ENCODE measurements at regions not wholly inside any gene's neighbourhood (a gene's known extent, or its start where the extent isn't known, plus 50 kb on each side); places are given as distances from the start of the nearest gene placed in this dataset.
"Not testable (repeated sequence)": the region's sequence is repeated elsewhere in the genome, so short reads cannot be mapped to it uniquely, and the experiment has no call there.

DNA sequence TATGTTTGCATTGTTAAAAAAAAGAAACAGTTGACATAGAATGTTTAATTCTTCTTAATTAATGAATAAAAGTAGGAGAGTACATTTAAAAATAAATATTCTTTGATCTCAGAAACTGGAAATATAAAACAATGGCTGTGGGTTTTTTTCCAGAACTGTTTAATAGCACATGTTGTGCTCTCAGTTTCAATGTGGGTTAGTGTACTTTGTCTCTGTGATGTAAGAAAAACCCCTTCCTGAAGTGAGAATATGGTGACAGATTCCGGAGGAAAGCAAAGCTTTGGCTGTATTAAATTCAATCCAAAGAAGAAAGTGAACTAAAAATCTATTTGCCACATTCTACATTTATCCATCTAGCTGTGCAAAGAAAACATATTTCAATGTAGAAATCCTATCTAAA, 261.9 kb upstream of the ADGRL3 start:
- no peak for DNase-seq

GRCh38 chr4:60938621-60939020, 261.5 kb upstream of the ADGRL3 start:
- DNase-seq, result no peak

- DNase-seq, result no peak
These were observed 256.1 kb upstream of the ADGRL3 start for GRCh38 chr4:60944060-60944459.

- no peak for DNase-seq
These were observed 254.5 kb upstream of the ADGRL3 start for GRCh38 chr4:60945641-60946040.

DNA sequence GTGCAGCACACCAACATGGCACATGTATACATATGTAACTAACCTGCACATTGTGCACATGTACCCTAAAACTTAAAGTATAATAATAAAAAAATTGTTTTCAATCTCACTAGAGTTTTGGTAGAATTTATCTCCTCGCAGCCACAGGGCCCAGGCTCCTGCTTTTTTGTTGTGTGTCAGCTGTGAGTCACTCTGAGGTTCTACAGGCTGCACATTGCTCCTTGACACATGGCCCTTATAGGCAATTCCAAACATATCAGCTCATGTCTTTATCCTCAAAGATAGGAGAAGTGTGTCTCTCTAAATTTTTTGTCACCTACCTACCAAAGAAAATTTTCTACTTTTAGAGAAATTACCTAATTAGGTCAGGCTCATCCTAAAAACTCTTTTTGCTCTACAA, 252.1 kb upstream of the ADGRL3 start:
- no peak for DNase-seq

DNA sequence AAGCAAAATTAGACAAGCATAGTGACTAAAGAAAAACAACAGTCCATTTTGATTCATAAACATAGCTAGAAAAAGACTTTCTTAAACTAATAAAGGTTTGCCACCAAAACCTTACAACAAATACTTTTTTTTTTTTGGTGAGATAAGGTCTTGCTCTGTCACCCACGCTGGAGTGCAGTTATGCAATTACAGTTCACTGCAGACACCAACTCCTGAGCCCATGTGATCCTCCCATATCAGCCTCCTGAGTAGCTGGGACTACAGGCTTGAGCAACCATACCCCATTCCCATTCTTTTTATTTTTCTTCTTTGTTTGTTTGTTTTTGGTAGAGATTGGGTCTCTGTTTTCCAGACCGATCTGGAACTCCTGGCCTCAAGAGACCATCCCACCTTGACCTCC, 247.2 kb upstream of the ADGRL3 start:
- DNase-seq, result no peak

- no peak for DNase-seq
These were observed 246.3 kb upstream of the ADGRL3 start for GRCh38 chr4:60953826-60954225.

- DNase-seq, result no peak
These were observed 237.8 kb upstream of the ADGRL3 start for GRCh38 chr4:60962286-60962685.

GRCh38 chr4:60981534-60981933, 218.6 kb upstream of the ADGRL3 start:
- no peak for DNase-seq

DNA sequence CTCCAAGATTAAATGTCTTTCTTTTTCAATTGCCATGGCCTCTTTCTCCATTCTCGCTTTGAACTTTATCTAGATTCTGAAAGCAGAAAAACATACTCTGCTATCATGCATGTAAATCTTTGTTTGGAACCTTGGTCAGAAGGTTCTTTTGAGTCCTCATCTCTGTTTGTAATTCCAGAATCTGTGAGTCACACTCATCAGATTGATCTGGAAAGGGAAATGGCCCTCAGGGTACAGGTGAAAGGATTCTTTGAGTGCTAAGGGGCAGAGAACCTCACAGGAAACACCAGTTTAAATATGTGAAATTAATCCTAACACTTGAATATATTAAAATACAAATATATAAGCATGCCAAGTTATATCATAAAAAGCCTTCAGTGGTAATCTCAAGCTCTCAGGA, 211.0 kb upstream of the ADGRL3 start:
- no peak for DNase-seq

DNA sequence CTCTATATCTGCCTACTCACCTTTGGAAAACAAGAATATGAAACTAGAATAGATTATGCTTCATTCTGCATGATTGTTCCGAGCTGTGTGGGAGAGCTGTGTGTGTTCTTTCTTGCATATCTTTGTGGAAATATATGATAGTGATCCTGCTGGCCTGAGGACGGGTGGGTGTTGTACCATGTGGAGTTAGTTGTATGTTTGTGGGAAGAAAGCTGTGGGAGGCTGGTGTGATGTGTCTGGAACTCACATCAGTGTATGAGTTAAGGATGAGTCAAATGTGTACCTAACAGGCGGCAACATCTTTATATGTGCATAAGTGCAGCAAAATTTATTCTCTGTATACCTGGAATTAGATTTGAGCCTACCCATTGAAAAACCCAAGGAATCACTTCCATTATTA, 208.1 kb upstream of the ADGRL3 start:
- no peak for DNase-seq

DNA sequence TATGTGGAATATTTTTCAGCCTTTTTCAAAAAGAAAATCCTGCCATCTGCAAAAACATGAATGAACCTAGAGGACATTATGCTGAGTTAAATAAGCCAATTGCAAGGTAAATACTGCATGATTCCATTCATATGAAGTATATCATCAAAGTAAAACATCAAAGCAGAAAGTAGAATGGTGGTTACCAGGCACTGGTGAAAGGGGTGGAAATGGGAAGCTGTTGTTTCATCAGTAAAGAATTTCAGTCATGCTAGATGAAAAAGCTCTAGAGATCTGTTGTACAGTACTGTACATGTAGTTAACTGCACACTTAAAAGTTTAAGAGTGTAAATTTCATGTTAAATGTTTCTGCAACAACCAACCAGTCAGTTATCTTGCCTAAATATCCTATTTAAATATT, 196.8 kb upstream of the ADGRL3 start:
- no peak for DNase-seq

DNA sequence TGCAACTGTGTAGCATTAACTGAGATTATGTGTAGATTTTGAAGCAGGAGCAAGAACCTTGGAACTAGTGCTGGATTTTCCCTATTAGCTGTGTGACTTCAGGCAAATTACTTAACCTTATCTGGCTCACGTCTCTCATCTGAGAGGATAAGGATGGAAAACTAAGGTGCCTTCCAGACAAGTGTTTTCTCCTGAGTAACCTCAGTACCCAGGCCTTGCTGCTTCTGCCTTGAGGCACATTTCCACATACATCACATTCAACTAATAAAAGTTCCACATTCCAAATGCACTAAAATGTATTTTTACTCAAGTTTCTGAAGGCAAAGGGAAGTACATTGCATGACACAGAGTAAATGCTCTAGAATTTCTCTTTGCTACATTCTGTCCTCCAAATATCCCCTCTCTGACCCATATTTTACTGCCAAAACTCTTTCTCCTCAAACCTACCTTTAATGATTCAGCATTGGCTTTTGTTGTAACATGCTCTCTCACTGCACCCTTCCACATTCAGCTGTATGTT, 195.4 kb upstream of the ADGRL3 start:
- DNase-seq, result no peak

DNA sequence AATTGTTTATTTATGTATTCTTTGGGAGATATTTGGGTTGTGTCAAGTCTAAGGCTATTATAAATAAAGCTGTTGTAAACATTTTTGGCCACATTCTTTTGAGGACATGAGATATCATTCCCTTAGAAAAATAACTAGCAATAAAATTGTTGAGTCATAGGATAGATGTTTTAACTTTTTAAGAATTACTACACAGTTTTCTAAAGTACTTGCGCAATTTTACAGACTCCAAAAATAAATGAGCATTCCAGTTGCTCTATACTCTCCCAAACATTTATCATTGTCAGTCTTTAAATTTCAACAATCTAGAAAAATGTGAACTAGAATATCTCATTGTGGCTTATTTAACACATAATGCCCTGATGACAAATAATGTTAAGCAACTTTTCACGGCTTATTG, 189.1 kb upstream of the ADGRL3 start:
- no peak for DNase-seq

DNA sequence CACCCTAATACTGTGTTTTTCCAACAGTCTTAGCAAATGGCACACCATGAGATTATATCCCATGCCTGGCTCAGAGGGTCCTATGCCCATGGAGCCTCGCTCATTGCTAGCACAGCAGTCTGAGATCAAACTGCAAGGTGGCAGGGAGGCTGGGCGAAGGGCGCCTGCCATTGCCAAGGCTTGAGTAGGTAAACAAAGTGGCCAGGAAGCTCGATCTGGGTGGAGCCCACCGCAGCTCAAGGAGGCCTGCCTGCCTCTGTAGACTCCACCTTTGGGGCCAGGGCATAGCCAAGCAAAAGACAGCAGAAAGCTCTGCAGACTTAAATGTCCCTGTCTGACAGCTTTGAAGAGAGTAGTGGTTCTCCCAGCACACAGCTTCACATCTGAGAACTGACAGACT, 188.2 kb upstream of the ADGRL3 start:
- not testable (repeated sequence) for DNase-seq

GRCh38 chr4:61024610-61025009, 175.5 kb upstream of the ADGRL3 start:
- no peak for DNase-seq

DNA sequence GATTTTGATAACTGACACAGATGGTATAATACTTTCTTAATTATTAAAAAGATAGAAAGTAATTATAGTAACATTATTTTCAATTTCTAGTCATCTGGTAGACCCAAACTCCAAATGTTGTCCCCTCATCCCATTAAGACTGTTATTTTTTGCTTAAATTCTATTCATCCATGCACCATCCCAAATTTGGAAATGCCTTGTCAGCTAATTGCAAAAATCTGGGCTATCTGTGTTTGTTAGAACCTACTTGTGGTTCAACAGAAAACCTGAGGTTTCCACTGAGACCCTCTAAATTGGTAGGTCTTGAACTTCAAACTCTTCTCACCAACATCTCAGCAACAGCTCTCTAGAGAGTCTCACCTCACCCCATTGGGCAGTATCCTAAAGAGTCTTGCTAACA, 172.2 kb upstream of the ADGRL3 start:
- no peak for DNase-seq

- DNase-seq, result no peak
These were observed 163.9 kb upstream of the ADGRL3 start for GRCh38 chr4:61036071-61036684.

DNA sequence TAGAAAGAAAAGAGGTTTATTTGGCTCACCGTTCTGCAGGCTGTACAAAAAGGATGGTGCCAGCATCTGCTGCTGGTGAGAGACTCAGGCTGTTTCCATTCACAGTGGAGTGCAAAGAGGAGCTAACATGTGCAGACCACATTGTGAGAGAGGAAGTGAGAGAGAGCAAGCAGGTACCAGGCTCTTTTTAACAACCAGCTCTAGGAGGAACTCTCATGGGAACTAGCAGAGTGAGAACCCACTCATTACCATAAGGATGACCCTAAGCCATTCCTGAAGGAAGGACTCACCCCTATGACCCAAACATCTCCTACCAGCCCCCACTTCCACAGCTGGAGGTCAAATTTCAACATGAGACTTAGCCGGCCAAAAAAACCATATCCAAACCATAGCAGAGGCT, 158.6 kb upstream of the ADGRL3 start:
- no peak for DNase-seq

DNA sequence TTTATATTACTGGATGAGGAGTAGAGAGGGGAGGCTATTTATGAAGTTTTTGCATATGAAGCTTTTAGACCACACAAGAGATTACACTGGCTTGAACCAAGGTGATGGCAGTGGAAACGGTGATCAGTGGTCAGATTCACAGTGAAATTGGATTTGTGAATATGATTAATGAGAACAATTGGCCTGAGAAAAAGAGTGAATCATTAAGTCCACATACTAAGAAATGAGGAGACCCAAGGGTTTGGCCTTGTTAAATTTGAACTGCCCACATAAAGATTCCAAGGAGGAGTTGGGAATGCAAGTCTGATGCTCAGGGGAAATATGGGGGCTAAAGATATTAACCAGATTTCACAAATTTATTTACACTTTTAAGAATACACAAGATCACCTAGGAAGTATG, 155.3 kb upstream of the ADGRL3 start:
- no peak for DNase-seq

- no peak for DNase-seq
These were observed 151.1 kb upstream of the ADGRL3 start for GRCh38 chr4:61049018-61049417.

DNA sequence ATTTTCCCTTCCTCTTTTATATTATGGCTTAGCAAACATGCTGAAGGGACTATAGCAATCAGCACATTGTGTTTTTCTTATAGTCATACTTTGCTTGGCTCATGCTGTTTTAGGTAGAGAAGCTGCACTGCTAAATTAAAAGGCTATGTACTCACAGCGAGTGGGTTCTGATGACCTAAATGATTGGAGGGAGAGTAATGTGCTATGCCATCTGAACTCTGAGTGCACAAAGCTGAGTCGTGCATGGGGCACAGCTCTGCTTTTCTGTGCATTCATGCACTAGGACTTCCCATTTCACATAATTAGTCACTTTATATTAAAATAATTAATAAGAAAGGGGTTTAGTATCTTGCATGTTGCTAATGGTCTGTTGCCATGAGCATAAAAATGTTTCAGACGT, 132.7 kb upstream of the ADGRL3 start:
- DNase-seq, result peak; percentile 46

DNA sequence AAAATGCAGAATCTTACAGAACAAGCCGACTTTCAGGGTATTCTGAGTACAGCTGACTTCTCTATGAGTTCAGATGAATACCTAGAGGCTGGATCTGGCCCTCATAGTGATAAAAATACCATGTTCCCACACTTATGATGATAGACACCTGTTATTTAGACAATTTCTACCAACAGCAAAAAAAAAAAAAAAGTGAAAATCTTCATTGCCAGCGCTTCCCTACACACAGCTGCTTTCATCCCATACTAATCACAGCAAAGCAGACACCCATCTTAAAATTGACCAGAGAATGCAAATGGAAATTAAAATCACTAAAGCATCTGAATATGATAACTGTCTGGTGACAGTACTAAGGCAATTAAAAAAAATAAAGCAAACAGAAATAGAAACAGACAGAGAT, 132.1 kb upstream of the ADGRL3 start:
- no peak for DNase-seq

DNA sequence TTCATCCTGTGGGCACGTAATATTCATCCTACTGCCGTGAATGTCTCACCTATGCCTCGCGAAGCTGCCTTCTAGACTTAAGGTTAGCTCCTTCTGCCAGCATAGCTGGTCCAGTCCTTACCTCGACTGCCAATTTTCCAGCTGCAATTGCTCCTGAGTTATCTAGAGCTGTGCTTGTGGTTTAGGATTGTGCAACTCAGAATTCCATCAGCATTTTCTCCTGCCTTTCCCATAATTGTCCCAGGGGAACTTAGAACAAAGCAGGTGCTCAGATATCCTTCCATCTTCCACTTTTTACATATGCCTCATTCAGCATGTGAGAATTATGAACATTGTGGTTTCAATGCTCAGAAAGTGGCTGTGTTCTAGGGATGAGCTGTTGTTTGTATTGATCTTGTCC, 131.4 kb upstream of the ADGRL3 start:
- no peak for DNase-seq

DNA sequence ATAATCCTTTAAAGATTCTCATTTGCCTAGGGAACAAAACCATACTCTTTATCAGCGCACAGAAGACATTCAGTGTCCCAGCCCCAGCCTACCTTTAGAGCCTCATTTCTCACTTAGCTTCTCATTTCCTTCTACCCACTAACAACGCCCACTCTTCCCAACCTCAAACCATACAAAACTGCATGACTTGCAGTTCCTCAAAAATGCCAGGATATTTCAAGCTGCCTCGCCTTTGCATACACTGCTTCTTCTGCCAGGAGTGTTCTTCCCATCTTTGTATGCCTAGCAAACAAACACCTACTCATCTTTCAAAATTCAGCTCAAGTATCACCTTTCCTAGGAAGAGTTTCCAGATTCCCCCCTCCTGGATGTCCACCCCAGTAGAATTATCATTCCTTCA, 129.9 kb upstream of the ADGRL3 start:
- DNase-seq, result no peak

DNA sequence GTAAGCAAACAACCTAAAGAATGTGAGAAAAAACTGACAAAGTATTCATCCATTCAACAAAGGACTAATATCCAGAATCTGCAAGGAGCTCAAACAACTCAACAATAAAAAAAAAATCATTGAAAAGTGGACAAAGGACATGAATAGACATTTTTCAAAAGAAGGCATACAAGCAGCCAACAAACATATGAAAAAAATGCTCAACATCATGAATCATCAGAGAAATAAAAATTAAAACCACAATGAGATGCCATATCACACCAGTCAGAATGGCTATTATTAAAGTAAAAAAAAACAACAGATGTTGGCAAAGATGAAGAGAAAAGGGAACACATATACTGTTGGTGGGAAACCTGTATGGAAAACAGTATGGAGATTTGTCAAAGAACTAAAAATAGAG, 120.7 kb upstream of the ADGRL3 start:
- DNase-seq, result no peak
